HPDE6-E6E7 (cell line): ENCODE measurements at regions not wholly inside any gene's neighbourhood (a gene's known extent, or its start where the extent isn't known, plus 50 kb on each side); places are given as distances from the start of the nearest gene placed in this dataset.

ENCODE experiments used
- DNase-seq: peaks from one replicate; pipeline ENCODE4 v3.0.0; 2011; ENCODE audit warnings: missing footprints; ENCODE audit errors: extremely low spot score

DNA sequence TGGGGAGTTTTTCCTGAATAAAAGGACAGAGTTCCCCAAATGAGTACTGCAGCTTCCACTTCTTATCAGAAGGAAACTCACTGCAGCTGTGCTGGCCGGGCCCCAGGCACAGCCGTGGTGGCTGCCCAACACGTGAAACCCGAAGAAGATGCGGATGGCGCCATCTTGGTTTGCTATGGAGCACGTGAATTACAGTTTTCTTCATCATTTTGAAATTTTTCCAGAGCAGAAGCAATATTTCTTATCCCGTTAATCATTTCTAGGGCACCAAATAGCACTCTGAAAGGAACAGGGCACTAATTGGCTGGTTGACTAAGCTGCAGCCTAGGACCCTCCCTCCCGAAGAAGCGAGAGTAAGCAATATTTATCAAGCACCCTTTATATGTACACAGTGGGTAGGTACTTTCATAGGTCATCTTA lies 63.2 kb upstream of the EPS8L3 start:
- DNase-seq: no peak

DNA sequence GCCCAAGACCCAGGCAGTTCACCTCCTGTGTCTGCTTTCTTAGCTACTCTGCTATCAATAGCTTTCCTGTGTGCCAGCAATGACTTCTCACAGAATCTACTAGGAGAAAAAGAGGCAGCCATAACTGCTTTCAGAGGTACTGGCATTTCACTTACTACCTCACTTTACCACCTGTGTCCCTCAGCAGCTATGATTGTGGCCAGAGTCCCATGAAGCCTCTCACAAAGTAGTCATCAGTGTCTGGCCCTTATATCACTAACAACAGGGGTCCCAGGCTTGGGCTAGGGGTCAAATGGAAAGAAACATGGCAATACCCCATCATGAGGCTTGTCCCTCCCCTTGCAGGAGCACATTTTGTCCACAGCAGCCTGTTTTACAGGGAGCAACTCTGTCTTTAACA lies 62.7 kb upstream of the EPS8L3 start:
- DNase-seq: no peak

DNA sequence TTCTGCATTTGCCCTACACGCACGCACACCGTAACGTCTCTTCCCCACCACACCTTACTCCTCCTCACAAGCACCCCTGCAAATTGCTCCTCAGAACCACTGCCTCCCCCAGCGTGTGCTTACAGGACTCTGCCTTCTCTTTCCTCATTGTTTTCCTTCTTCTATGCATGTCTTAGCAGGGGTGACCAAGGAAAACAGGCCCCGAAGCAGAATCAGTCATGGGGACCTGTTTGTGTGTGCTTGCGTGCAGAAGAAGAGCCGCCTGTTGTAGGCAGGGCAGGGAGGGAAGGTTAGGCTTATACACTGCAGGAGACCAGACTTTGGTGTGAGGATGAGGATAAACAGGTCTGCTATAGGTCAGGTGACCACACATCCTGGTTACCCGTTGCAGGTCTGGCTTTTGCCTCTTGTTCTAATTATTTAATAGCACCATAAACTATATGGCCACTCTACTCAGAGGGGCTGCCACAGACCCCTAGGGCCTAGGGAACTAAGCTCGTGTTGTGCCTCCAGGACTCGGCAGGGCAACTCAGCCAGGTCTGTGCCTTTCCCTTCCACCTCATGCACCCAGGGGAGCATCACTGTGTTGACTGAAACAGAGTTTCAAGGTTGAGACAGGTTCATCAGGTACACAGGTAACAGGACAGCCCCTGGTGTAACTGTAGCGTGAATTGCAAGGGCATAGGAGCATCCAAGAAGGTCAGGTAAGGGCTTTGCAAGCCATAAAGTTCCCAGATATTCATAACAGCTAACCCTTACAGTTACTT lies 60.8 kb upstream of the EPS8L3 start:
- DNase-seq: no peak

DNA sequence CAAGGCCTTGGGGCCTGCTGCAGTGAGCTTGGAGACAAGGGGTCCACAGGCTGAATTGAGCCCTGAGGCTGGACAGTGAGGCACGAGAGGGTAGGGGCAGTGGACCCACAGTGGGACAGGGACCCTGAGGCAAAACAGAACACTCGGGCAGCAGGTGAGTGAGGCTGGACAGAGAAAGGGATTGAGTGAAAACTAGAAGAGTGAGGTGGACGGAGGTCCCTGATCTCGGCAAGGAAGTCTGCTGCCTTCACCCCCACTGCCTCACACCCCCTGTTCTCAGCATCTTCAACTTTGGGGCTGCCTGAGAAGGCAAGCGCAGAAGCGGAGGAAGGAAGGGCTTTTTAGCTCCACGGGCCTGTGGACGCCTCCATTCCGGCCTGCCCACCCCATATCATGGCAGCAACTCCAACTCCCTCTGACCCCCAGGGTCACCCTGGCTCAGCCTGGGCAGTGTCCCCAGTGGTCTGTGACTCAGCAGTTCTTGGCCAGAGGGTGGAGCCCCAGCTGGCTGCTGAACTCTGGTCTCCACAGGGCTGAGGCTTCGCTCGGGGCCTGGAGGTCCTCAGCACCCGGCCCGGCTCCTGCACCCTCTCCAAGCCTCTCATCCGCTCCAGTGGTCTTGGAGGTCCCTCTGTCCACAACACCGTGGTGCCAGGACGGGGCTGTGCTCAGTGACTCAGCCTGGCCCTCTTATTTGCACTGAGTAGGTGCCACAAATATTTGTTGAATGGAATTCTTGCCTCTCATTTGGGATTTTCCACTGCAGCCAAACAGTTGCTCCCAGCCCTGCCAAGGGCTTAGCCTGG lies 60.0 kb upstream of the EPS8L3 start:
- DNase-seq: no peak

DNA sequence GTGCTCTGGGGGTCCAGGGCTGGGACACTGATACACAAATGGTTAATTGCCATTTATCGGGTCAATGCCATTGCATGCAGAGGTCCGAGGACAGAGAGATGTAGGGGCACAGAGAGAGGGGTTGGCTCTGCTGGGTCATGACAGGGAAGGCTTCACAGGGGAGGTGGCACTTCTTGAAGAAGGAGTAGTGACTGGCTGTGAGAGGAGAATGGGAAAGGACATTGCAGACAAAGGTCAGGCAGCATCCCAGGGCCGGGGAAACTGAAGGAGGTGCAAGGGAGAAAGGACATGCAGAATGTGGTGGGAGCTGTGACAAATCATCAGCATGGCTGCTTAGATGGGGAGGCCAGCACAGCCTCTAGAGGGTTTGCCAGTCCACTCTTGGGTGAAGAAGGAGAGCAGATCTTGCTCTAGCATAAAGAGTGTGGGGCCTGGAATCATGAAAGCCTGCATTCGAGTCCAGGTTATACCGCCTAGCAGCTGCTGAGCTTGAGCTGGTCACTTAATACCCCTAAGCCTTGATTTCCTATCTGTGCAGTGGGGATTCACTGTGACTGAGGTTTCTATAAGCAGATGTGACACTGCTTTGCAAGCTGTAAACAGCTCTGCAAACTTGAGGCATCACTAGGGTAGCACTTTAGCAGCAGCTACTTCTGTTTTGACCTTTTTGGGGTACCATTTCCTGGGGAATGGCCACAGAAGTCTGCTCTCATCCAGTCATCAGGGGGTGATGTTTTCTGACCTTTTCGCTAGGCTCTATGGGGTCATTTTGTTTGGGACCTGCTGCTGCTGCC lies 59.2 kb upstream of the EPS8L3 start:
- DNase-seq: no peak

DNA sequence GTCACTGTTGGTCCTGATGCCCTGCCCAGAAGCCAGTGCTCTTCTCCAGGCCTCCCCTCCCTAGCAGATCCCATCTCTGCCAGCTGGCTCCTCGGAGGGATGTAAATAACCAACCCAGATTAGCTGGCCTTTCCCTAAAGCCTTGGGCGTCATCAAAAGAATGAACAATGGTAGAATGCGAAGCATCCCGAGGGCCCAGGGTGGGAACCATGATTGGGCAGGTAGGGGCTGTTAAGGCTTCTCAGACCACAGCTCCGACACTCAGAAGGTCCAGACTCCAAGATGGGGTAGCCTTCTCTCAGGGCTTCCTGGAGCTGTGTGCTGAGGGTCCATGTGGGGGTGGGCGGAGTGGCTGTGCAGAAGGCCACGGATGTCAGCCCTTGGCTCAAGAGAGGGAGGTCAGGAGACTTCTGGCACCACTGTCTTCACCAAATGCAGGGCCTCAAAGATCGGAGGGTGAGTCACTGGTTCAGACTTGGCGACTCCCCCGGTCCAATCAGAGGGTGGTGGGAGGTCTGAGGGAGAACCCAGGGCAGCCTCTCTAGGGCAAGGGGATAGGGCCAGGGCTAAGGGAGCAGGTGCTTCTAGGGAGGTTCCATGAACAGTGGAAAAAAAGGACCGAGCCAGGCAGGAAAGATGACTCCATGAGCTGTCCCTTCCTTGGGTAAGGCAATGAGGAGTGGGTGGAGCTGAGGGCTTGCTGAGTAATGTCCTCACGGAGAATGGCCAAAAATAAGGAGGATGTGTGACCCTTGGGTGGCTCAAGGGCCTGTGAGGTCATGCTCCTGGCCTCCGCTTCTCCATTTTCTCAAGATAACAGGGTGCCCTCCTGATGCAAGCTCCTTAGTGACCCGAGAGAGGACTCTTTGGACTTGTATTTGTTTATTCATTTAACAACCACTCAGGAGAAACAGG lies 58.4 kb upstream of the EPS8L3 start:
- DNase-seq: no peak

DNA sequence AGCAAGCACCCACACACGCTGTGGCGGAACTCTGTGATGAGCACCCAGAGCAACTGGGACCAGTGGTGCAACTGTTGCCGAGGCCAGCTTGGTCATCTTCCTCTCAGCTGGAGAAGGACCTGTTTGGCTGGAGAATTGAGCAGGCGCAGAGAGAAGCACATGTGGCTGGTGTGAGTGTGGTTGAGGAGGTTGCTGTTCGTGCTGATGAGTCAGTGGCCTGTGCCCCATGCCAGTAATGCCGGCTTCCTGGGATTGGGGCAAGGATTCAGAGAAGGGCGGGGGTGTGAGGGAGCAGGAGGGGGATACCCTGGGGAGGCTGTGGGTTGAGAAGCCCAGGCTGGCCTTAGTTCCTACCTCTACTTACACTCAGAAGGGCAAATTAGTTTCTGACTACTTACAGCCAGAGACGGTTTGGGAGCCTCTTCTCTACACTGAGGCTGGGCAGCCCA lies 57.5 kb upstream of the EPS8L3 start:
- peak; percentile 90 for DNase-seq

DNA sequence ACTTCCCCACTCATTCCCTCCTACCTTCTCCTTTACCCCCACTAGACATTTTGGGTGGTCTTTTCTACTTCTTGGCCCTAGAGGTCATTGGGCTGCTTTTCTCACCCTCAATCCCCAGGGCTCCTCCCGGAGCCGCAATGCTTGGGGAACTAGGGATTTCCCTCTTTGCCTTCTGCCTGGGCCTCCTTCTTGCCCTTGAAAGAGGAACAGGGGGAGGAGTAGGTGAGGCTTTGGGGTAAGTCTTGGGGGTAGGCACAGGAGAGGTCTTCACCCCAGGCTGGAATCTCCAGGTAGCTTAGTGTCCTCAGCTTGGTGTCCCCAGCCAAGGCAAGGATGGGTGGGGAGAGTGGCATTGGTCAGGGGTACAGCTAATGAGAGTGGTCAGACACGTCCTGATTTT lies 56.2 kb upstream of the EPS8L3 start:
- DNase-seq: no peak

DNA sequence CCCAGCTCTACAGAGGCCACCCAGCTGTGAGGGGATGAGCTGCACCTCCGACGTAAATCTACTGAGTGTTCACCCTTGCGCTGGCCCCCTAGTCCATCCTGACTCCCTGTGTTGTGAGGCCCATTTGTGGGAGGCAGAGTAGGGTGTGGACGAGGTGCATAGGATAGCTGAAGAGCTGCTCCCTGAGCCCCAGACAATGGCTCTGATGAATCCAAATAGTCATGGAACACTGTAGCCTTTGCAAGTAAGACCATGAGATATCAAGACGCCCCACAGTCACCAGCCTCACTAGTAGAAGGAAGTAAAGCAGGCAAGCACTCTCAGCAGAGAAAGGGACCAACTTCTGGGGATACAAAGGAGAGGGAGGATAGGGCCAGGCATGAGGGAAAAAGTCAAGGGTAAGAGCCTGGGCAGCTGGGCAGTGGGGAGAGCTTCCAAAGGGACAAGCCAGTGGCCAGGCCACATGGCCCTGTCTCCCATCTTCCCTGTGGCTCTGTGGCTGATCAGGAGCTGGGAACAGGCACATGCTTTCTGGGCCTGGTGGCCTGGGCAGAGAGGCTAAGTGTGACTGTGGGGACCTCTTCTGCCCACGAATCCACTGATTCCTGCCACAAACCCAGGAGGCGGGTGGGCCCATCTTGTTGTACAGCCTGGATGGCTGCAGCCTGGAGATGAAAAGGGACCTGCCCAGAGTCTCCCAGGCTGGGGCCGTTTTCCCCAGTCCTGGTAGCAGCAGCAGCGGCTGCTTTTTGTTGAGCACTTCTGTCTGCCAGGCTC lies 55.5 kb upstream of the EPS8L3 start:
- DNase-seq: no peak

DNA sequence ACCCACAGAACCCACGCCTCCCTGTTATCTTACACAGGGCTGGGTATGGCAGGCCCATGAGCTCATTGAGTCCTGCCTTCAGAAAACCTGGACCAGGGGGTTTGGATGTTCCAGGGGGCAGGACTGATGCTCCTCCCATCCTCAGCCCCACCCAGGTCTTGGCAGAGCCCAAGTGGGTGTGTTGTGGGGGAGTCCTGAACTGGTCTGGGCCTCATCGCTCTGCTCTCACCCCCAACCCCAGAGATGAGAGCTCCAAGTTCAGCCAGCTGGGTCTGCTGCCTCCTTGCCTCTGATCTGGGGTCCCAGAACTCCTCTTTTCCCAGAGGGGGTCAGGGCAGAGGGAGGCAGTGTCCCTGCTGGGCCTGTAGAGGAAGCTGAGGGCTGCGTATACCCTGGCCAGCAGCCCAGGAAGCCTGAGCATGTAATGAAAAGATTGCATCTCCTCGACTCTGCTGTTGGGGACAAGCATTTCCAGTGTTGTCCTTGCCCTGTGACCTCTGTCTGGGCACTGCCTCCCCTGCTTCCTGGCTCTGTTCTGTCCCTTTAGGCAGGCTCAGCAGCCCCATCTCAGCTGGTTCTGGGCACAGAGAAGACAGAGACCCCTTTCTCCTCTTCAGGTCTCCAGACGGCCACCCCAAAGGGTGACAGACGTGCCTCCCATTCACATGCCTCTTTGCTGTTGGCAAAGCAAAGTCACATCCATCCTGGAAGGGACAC lies 54.7 kb upstream of the EPS8L3 start:
- no peak for DNase-seq

DNA sequence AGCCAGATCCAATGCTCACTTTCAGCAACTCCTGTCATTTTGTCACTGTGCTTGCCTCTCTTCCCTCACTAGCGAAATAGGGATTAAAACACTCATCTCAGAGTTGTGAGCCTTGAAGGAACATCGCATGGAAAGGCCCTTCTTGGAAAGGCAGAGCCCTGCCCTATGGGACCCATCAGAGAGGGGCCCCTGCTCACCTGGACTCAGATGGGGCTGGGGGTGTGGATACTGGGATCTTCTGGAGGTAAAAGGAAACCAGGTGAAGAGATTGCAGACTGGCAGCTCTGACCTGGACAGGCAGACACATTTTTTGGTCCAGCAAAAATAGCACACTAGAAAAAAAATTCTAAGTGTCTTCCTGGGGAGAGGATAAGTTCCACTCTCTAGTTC lies 54.2 kb upstream of the EPS8L3 start:
- no peak for DNase-seq

DNA sequence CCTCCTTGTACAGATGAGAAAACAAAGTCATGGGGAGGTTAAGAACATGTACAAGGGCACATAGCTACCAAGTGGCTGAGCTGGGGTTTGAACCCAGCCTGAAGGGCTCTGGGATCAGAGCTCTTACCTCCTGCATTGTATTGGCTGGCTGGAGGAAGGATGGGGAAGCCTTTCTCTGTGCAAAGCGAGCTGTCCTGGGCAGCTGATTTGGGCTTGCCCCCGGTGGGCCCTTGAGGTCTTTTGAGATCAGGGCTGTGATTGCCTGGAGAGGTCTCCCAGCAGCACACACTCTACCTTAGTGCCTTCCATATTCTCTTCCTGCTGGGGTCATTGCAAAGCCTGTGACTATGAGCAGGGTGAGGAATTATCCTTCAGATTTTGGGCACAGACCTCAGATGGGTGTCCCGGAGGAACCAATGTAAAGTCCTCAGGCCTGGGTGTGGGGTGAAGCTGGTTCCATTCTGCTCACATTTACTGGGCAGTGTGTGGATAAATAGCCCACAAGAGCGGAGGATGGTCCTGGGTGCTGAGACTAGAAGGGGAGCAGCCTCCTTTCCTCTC lies 53.3 kb upstream of the EPS8L3 start:
- no peak for DNase-seq

DNA sequence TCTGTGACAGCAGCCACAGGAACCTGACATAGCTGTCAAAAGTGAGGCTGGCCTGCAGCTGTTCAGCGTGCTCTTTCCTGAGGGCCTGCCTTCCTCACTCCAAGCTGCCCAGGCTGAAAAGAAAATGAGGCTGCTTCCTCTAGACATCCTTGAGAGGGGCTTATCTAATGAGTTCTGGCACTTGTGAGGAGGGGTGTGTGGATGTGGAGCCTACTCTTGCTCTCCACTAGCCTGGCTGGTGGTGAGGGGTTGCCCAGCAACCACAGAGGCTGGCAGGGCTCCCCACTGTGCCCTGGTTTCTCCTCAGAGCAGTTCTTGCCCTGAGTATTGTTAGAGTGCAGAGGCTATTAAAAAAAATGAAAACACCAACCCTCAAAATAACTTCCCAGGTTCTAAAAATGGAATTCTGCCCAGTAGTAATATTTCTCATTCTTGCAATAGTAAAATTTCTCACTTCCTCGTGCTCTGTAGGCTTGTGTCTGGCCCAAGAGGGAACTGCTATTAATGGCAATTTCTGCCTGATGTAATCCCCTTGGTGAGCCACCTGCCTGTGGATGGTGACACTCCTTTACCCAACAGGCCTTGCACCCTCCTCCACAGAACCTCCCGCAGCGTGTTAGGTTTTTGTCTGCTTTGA lies 52.6 kb upstream of the EPS8L3 start:
- no peak for DNase-seq

DNA sequence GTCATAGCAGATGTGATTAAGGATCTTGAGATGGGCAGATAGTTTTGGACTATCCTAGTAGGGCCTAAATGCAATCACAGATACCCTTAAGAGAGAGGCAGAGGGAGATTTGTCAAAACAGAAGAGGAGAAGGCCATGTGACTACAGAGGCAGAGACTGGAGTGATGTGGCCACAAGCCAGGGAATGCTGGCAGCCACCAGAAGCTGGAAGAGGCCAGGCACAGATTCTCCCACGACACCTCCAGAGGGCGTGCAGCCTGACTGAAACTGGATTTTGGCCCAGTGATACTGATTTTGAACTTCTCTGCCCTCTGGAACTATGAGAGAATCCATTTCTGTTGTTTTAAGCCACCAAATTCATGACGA lies 52.1 kb upstream of the EPS8L3 start:
- DNase-seq: no peak

DNA sequence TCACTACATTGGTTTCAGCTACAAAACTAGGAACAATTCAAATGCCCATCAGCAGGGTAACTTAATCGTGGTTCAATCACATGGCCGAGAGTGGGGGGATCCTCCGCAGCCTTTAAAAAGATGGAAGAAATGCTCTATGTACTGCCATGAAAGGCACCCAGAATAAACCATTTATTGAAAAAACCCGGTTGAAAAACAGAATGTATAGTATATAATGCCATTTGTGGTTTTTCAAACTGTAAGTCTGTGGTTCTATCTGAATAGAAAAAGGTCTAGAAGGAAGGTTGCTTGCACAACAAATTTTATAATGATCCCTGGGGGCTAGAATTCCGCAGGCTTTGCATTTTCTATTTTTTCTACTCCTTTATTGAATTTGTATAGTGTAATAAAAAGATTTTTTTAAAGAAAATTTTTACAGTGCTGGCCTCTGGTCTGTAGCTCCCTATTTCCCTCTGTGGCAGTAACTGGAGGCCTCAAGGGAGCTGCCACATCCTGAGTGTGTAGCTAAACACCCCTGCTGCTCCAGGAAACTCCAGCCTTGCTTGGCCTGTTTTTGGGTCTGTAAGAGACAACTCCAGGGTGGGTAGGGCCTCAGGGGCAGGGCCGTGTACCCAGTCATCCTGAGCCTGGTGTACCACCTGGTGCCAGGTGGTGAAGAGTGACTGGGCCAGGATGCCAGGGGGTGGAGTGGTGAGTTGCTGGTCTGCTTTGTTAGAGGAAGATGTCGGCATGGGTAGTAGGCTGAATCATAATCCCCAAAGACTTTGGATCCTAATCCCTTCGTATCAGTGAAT lies 51.5 kb upstream of the EPS8L3 start:
- DNase-seq: no peak

DNA sequence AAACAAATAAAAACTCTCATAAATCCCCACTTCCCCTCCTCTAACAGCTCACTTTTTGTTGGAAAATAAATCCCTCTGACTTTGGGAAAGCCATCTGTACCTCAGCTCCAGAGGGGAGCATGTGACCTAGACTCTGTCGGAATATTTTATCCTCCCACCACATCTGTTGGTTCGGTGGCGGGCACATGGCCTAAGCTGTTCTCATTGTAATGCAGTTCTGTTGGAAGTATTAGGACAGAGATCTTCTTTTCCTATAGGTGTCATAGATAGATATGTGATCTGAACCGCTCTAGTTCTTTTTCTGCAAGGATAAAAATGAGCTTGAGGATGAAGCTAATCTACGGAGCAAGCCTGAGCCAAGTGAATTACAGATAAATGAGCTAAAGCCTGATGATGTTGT lies 50.5 kb upstream of the EPS8L3 start:
- no peak for DNase-seq
